OCI-LY7 (cell line): ENCODE measurements at regions not wholly inside any gene's neighbourhood (a gene's known extent, or its start where the extent isn't known, plus 50 kb on each side); places are given as distances from the start of the nearest gene placed in this dataset.

ENCODE experiments used
- BruUV-seq: library from RNA; stranded (reverse); fragments of 400-500 nt; replicated peaks from 2 replicates; lab custom pipeline; 2021; lab: Mats Ljungman, UMichigan
- CTCF ChIA-PET: fragments of 300-600 bp; sonication (Branson Sonifier 250); formaldehyde crosslinking; loops from one replicate; lab custom pipeline; 2022; ENCODE audit warnings: antibody characterized with exemption; ENCODE audit not compliant: unreplicated experiment; lab: Charles Lee
- POLR2A ChIA-PET: fragments of 300-600 bp; sonication (Branson Sonifier 250); formaldehyde crosslinking; loops from one replicate; lab custom pipeline; 2022; ENCODE audit warnings: antibody characterized with exemption; lab: Charles Lee
- DNase-seq: peaks from one replicate; pipeline ENCODE4 v3.0.0-alpha.2; 2015; ENCODE audit warnings: low spot score
- H2AFZ ChIP-seq: fragments of 200-600 bp; sonication (generic), shearing (Covaris generic); 2 replicates; pipeline ENCODE4 v1.6.1; 2014; ENCODE audit warnings: mild to moderate bottlenecking, antibody characterized with exemption, low read length, moderate library complexity
- H3K27ac ChIP-seq: fragments of 200-600 bp; sonication (generic); 2 replicates; pipeline ENCODE4 v1.5.1; 2014; ENCODE audit warnings: mixed run types, low read depth, mild to moderate bottlenecking, moderate library complexity, low read length, inconsistent platforms; ENCODE audit not compliant: poor library complexity, severe bottlenecking
- H3K36me3 ChIP-seq: fragments of 200-600 bp; sonication (generic); 2 replicates; pipeline ENCODE4 v1.6.1; 2014; ENCODE audit warnings: mild to moderate bottlenecking, antibody characterized with exemption, low read length, moderate library complexity, mixed read lengths; ENCODE audit not compliant: insufficient read depth
- H3K4me1 ChIP-seq: fragments of 200-600 bp; sonication (generic); 2 replicates; pipeline ENCODE4 v1.5.1; 2014; ENCODE audit warnings: mild to moderate bottlenecking, low read length; ENCODE audit not compliant: insufficient read depth, poor library complexity, severe bottlenecking
- H3K4me2 ChIP-seq: fragments of 200-600 bp; sonication (generic); 2 replicates; pipeline ENCODE4 v1.6.1; 2014; ENCODE audit warnings: mild to moderate bottlenecking, low read length
- H3K4me3 ChIP-seq: fragments of 200-600 bp; sonication (generic); 2 replicates; pipeline ENCODE4 v1.5.1; 2014; ENCODE audit warnings: mild to moderate bottlenecking, low read depth, low read length; ENCODE audit not compliant: poor library complexity, severe bottlenecking
- H3K79me2 ChIP-seq: fragments of 200-600 bp; sonication (generic); 2 replicates; pipeline ENCODE4 v1.6.1; 2016; ENCODE audit warnings: low read depth, mild to moderate bottlenecking, low read length, moderate library complexity, mixed read lengths; ENCODE audit not compliant: insufficient read depth
- H3K9me2 ChIP-seq: fragments of 200-600 bp; sonication (generic); 2 replicates; pipeline ENCODE4 v1.6.1; 2016; ENCODE audit warnings: mild to moderate bottlenecking, low read length, mixed read lengths; ENCODE audit not compliant: insufficient read depth
- H3K9me3 ChIP-seq: fragments of 200-600 bp; sonication (generic); 2 replicates; pipeline ENCODE4 v1.6.1; 2014; ENCODE audit warnings: mild to moderate bottlenecking, mixed run types, low read length, mixed read lengths
- H4K20me1 ChIP-seq: fragments of 200-600 bp; sonication (generic); 2 replicates; pipeline ENCODE4 v1.6.1; 2014; ENCODE audit warnings: mild to moderate bottlenecking, antibody characterized with exemption, low read length, moderate library complexity, mixed read lengths; ENCODE audit not compliant: insufficient read depth
- CTCF ChIP-seq: fragments of 200-600 bp; sonication (generic); conservative IDR thresholded peaks from 2 replicates; pipeline ENCODE4 v1.5.1; 2014; ENCODE audit warnings: mild to moderate bottlenecking, antibody characterized with exemption, low read length, moderate library complexity, mixed read lengths
- EZH2phosphoT487 ChIP-seq: fragments of 200-600 bp; sonication (generic); IDR thresholded peaks from 2 replicates; pipeline ENCODE4 v1.6.1; 2018; ENCODE audit warnings: low read depth, borderline replicate concordance, mild to moderate bottlenecking, mixed run types, antibody characterized with exemption, low read length, moderate library complexity, mixed read lengths
- intact Hi-C: fragments of 100-400 bp; cut with micrococcal nuclease; formaldehyde crosslinking; loops from one replicate; pipeline ENCODE4 v1.10.0; 2022; ENCODE audit not compliant: unreplicated experiment

- ChIA-PET POLR2A (interaction anchor here (0.5 to 0.7 kb wide), 2 partner anchors 369 to 1725 kb away, joined by 4 to 12 read pairs; no protein-coding TSS in a partner anchor), CTCF (no interaction called here)
- TF ChIP-seq CTCF = no peak
- no peak for TF ChIP-seq EZH2phosphoT487
- no peak overlapping the region for H3K4me3 ChIP-seq
- peak overlapping the region; percentile 66; the same call in 1 of the 2 replicates for H2AFZ ChIP-seq
- no peaks in the 10 kb centered on the region for H3K36me3 ChIP-seq
- H3K4me1 ChIP-seq = peaks cover 8% of the 10 kb centered on the region
- no peaks in the 10 kb centered on the region for H4K20me1 ChIP-seq
- no peaks in the 10 kb centered on the region for H3K9me3 ChIP-seq
- intact Hi-C loops = loop anchor here (10.0 kb wide), 1 partner anchor 456 kb away; no protein-coding TSS in a partner anchor
- no peaks in the 10 kb centered on the region for H3K79me2 ChIP-seq
- no TSS peak for BruUV-seq
- no peak overlapping the region for H3K27ac ChIP-seq
- peak overlapping the region; percentile 12; the same call in 1 of the 2 replicates for H3K4me2 ChIP-seq
- DNase-seq = peak; percentile 2
- H3K9me2 ChIP-seq = no peaks in the 10 kb centered on the region
Observed at GRCh38 chr7:10888861-10889260, 84.8 kb upstream of the PHF14 start.

- peak overlapping the region; percentile 12; the same call in 1 of the 2 replicates for H3K4me2 ChIP-seq
- ChIA-PET CTCF (interaction anchor here (0.6 to 1.7 kb wide), 2 partner anchors 13 to 115 kb away, joined by 3 to 4 read pairs; no protein-coding TSS in a partner anchor), POLR2A (interaction anchor here (0.5 to 0.7 kb wide), 5 partner anchors 54 to 1725 kb away, joined by 3 to 12 read pairs (median 4); no protein-coding TSS in a partner anchor)
Observed at GRCh38 chr7:10889266-10889898, 84.3 kb upstream of the PHF14 start.

More at GRCh38 chr7:10889266-10889898, 84.3 kb upstream of the PHF14 start:
- intact Hi-C loops = loop anchor here (10.0 kb wide), 1 partner anchor 455 kb away; no protein-coding TSS in a partner anchor
- no TSS peak for BruUV-seq
- peak overlapping the region; percentile 66; the same call in 1 of the 2 replicates for H2AFZ ChIP-seq
- H3K4me3 ChIP-seq = no peak overlapping the region
- H4K20me1 ChIP-seq = no peaks in the 10 kb centered on the region
- no peaks in the 10 kb centered on the region for H3K9me3 ChIP-seq
- no peaks in the 10 kb centered on the region for H3K79me2 ChIP-seq
- peaks cover 8% of the 10 kb centered on the region for H3K4me1 ChIP-seq
- H3K36me3 ChIP-seq = no peaks in the 10 kb centered on the region
- no peak overlapping the region for H3K27ac ChIP-seq
- no peaks in the 10 kb centered on the region for H3K9me2 ChIP-seq
- TF ChIP-seq EZH2phosphoT487 (no peak), CTCF (peak; percentile 96)
- peak; percentile 69 for DNase-seq
